ENCODE measurements at regions not wholly inside any gene's neighbourhood (a gene's known extent, or its start where the extent isn't known, plus 50 kb on each side); places are given as distances from the start of the nearest gene placed in this dataset.

DNA sequence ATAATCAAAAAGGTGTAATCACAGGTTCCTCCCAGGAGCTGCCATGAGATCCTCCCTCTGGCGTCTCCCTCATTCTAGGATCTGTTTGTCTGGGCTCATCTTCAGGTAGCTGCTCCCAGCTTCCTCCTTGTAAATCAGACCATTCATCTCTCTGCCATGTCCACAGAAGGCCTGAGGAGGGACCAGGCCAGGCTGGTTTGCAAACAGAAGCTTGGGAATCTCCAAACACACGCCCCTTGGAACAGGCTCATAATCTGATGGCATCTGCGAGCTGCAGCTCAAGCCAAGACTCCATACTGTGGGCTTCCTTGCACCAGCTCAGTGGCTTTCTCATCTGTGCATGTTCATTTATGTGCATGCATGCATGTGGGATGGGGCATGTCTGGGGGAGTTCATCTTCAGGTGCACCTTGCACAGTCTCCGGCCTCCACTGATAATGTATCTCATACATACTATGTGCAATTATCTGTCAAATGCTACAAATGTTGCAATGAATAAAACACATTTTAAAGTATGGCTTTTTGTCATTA, 134.9 kb downstream of the NXPE2 start:
- no peak overlapping the region for H2AFZ ChIP-seq (ENCODE audit: low read depth, low read length, severe bottlenecking)
- no peak overlapping the region for H3K27ac ChIP-seq (ENCODE audit: low read depth, low read length)
- no peak overlapping the region for H3K4me3 ChIP-seq (ENCODE audit: insufficient read depth, low read length, poor library complexity, severe bottlenecking)
- no peaks in the 10 kb centered on the region for H3F3A ChIP-seq (ENCODE audit: insufficient read depth)
- no peaks in the 10 kb centered on the region for H3K79me2 ChIP-seq (ENCODE audit: insufficient read depth, low read length)
- no peak overlapping the region for H3K4me2 ChIP-seq (ENCODE audit: low read depth, low read length, poor library complexity, severe bottlenecking)
- no peaks in the 10 kb centered on the region for H3K9me3 ChIP-seq (ENCODE audit: insufficient read depth, low read length)
- H3K36me3 ChIP-seq (ENCODE audit: low read length) = no peaks in the 10 kb centered on the region
- no peak overlapping the region for H3K9ac ChIP-seq (ENCODE audit: low read length)
- no peaks in the 10 kb centered on the region for H4K20me1 ChIP-seq (ENCODE audit: low read depth, low read length)
- H3K9me2 ChIP-seq (replicated peaks; ENCODE audit: insufficient read depth, low read length) = no peaks in the 10 kb centered on the region
- H3K27me3 ChIP-seq (ENCODE audit: low read length) = no peaks in the 10 kb centered on the region
- TF ChIP-seq, protein P1, sequence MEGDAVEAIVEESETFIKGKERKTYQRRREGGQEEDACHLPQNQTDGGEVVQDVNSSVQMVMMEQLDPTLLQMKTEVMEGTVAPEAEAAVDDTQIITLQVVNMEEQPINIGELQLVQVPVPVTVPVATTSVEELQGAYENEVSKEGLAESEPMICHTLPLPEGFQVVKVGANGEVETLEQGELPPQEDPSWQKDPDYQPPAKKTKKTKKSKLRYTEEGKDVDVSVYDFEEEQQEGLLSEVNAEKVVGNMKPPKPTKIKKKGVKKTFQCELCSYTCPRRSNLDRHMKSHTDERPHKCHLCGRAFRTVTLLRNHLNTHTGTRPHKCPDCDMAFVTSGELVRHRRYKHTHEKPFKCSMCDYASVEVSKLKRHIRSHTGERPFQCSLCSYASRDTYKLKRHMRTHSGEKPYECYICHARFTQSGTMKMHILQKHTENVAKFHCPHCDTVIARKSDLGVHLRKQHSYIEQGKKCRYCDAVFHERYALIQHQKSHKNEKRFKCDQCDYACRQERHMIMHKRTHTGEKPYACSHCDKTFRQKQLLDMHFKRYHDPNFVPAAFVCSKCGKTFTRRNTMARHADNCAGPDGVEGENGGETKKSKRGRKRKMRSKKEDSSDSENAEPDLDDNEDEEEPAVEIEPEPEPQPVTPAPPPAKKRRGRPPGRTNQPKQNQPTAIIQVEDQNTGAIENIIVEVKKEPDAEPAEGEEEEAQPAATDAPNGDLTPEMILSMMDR (IDR thresholded peaks at IDR 0.05; ENCODE audit: insufficient read depth, low read length, poor library complexity, severe bottlenecking) = no peak
- no peak for TF ChIP-seq EZH2phosphoT487 (conservative IDR thresholded peaks at IDR 0.05; ENCODE audit: low read length)

DNA sequence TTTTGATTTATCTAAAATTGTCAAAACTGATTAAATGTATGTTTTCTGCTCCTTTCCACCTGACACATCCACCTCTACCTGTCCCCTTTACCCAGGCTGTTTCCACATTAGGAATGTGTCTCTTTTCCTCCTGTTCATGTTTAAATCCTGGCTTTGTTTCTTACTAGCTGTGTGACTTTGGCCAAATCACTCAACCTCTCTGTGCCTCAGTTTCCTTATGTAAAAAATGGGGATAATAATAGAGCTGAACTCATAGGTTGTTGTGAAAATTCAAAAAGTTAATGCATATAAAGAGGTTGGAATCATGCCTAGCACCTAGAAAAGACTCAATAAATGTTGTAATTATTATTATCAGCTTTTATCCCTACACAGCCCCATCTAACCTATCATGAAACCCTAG, 136.8 kb downstream of the NXPE2 start:
- H3K27me3 ChIP-seq (ENCODE audit: low read length) = no peaks in the 10 kb centered on the region
- H3K79me2 ChIP-seq (ENCODE audit: insufficient read depth, low read length) = no peaks in the 10 kb centered on the region
- H3F3A ChIP-seq (ENCODE audit: insufficient read depth) = no peaks in the 10 kb centered on the region
- TF ChIP-seq, protein P1 (IDR thresholded peaks at IDR 0.05; ENCODE audit: insufficient read depth, low read length, poor library complexity, severe bottlenecking) = no peak
- no peak for TF ChIP-seq EZH2phosphoT487 (conservative IDR thresholded peaks at IDR 0.05; ENCODE audit: low read length)
- no peak overlapping the region for H2AFZ ChIP-seq (ENCODE audit: low read depth, low read length, severe bottlenecking)
- H3K9ac ChIP-seq (ENCODE audit: low read length) = no peak overlapping the region
- H3K36me3 ChIP-seq (ENCODE audit: low read length) = no peaks in the 10 kb centered on the region
- no peaks in the 10 kb centered on the region for H4K20me1 ChIP-seq (ENCODE audit: low read depth, low read length)
- no peaks in the 10 kb centered on the region for H3K9me2 ChIP-seq (replicated peaks; ENCODE audit: insufficient read depth, low read length)
- H3K4me3 ChIP-seq (ENCODE audit: insufficient read depth, low read length, poor library complexity, severe bottlenecking) = no peak overlapping the region
- no peak overlapping the region for H3K4me2 ChIP-seq (ENCODE audit: low read depth, low read length, poor library complexity, severe bottlenecking)
- H3K9me3 ChIP-seq (ENCODE audit: insufficient read depth, low read length) = no peaks in the 10 kb centered on the region
- H3K27ac ChIP-seq (ENCODE audit: low read depth, low read length) = no peak overlapping the region

- Histone ChIP-seq H4K20me1 (ENCODE audit: low read depth, low read length) (no peaks in the 10 kb centered on the region), H3K9ac (ENCODE audit: low read length) (no peak overlapping the region), H3K9me3 (ENCODE audit: insufficient read depth, low read length) (no peaks in the 10 kb centered on the region), H3K36me3 (ENCODE audit: low read length) (no peaks in the 10 kb centered on the region), H3K79me2 (ENCODE audit: insufficient read depth, low read length) (no peaks in the 10 kb centered on the region), H3K27me3 (ENCODE audit: low read length) (no peaks in the 10 kb centered on the region), H3F3A (ENCODE audit: insufficient read depth) (no peaks in the 10 kb centered on the region), H3K9me2 (replicated peaks; ENCODE audit: insufficient read depth, low read length) (no peaks in the 10 kb centered on the region), H3K27ac (ENCODE audit: low read depth, low read length) (no peak overlapping the region), H3K4me2 (ENCODE audit: low read depth, low read length, poor library complexity, severe bottlenecking) (no peak overlapping the region), H3K4me3 (ENCODE audit: insufficient read depth, low read length, poor library complexity, severe bottlenecking) (no peak overlapping the region), H2AFZ (ENCODE audit: low read depth, low read length, severe bottlenecking) (no peak overlapping the region)
- TF ChIP-seq EZH2phosphoT487 (conservative IDR thresholded peaks at IDR 0.05; ENCODE audit: low read length) = no peak
- TF ChIP-seq, protein P1 (IDR thresholded peaks at IDR 0.05; ENCODE audit: insufficient read depth, low read length, poor library complexity, severe bottlenecking) = no peak
Measured at GRCh38 chr11:114815761-114816160, 137.4 kb downstream of the NXPE2 start.

All from SU-DHL-6 (cell line).